ENCODE measurements at regions not wholly inside any gene's neighbourhood (a gene's known extent, or its start where the extent isn't known, plus 50 kb on each side); places are given as distances from the start of the nearest gene placed in this dataset.

- in situ Hi-C loops (cut with MboI; ENCODE audit: low sequenced_read_pairs, unreplicated experiment) = no loop called here
- no peak for DNase-seq (ENCODE audit: low spot score)
- TF ChIP-seq, protein P1, sequence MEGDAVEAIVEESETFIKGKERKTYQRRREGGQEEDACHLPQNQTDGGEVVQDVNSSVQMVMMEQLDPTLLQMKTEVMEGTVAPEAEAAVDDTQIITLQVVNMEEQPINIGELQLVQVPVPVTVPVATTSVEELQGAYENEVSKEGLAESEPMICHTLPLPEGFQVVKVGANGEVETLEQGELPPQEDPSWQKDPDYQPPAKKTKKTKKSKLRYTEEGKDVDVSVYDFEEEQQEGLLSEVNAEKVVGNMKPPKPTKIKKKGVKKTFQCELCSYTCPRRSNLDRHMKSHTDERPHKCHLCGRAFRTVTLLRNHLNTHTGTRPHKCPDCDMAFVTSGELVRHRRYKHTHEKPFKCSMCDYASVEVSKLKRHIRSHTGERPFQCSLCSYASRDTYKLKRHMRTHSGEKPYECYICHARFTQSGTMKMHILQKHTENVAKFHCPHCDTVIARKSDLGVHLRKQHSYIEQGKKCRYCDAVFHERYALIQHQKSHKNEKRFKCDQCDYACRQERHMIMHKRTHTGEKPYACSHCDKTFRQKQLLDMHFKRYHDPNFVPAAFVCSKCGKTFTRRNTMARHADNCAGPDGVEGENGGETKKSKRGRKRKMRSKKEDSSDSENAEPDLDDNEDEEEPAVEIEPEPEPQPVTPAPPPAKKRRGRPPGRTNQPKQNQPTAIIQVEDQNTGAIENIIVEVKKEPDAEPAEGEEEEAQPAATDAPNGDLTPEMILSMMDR (IDR thresholded peaks at IDR 0.05; ENCODE audit: borderline replicate concordance, control extremely low read depth, extremely low read depth, insufficient read depth, missing control alignments) = no peak
Observed at GRCh38 chr1:88378560-88378959, 305.5 kb upstream of the PKN2 start.

GRCh38 chr1:88394958-88395357 lies 289.1 kb upstream of the PKN2 start:
- in situ Hi-C loops (cut with MboI; ENCODE audit: low sequenced_read_pairs, unreplicated experiment) = no loop called here
- TF ChIP-seq, protein P1 (IDR thresholded peaks at IDR 0.05; ENCODE audit: borderline replicate concordance, control extremely low read depth, extremely low read depth, insufficient read depth, missing control alignments) = no peak
- no peak for DNase-seq (ENCODE audit: low spot score)

DNA sequence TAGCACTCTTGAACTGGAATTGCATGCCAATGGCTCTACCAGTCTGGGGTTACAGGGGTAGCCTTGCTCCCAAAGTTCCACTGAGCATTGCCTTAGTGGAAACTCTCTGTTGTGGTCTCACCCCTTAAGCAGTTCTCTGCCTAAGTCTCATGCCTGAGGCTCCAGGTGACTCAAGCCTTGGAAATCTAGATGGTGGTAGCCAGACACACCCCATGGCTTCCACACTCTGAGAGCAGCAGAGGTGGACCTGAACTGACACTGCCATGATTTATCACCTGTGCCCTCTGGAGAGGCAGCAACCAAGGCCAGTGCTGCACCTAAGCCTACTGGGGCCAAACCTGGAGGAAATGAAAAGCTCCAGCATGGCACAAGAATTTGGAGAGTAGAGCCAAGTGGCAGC lies 285.7 kb upstream of the PKN2 start:
- in situ Hi-C loops (cut with MboI; ENCODE audit: low sequenced_read_pairs, unreplicated experiment) = no loop called here
- no peak for DNase-seq (ENCODE audit: low spot score)
- TF ChIP-seq, protein P1 (IDR thresholded peaks at IDR 0.05; ENCODE audit: borderline replicate concordance, control extremely low read depth, extremely low read depth, insufficient read depth, missing control alignments) = no peak

- TF ChIP-seq, protein P1 (IDR thresholded peaks at IDR 0.05; ENCODE audit: borderline replicate concordance, control extremely low read depth, extremely low read depth, insufficient read depth, missing control alignments) = no peak
- in situ Hi-C loops (cut with MboI; ENCODE audit: low sequenced_read_pairs, unreplicated experiment) = no loop called here
- DNase-seq (ENCODE audit: low spot score) = no peak
Observed at GRCh38 chr1:88399690-88400089, 284.4 kb upstream of the PKN2 start.

DNA sequence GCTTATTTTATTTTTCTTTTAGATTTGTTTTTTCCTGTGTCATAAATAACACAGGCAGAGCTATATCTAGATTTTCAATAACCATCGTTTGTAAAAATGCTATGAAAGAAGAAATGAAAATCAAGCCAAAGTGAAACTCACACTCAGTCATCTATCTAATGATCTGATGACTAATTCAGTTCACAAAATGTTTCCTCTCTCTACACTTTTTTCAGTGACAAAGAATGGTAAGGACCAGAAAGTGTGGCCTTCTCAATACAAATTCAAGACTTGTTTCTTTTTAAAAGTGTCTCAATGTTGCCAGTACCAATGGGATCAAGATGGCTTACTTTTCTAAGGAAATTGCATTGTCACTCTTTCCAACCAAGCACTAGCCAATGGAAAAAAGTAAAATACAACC lies 282.8 kb upstream of the PKN2 start:
- in situ Hi-C loops (cut with MboI; ENCODE audit: low sequenced_read_pairs, unreplicated experiment) = no loop called here
- TF ChIP-seq, protein P1 (IDR thresholded peaks at IDR 0.05; ENCODE audit: borderline replicate concordance, control extremely low read depth, extremely low read depth, insufficient read depth, missing control alignments) = no peak
- DNase-seq (ENCODE audit: low spot score) = peak; percentile 47

DNA sequence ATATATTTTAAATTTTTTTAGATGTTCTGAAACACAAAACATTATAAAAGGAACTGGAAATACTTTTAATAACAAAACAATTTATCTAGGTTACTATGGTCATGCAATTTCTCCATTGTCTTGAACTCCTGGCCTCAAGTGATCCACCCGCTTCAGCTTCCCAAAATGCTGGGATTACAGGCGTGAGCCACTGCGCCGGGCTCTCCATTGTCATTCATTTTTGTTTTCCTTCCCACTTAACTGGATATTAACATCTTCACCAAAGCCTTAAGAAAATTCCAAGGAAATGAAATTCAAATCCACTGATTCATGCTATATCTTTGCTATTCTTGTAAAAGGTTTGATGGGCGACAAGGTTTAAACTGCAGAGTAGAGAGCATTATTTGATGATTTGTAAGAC lies 279.5 kb upstream of the PKN2 start:
- in situ Hi-C loops (cut with MboI; ENCODE audit: low sequenced_read_pairs, unreplicated experiment) = no loop called here
- no peak for DNase-seq (ENCODE audit: low spot score)
- TF ChIP-seq, protein P1 (IDR thresholded peaks at IDR 0.05; ENCODE audit: borderline replicate concordance, control extremely low read depth, extremely low read depth, insufficient read depth, missing control alignments) = no peak

- TF ChIP-seq, protein P1 (IDR thresholded peaks at IDR 0.05; ENCODE audit: borderline replicate concordance, control extremely low read depth, extremely low read depth, insufficient read depth, missing control alignments) = no peak
- in situ Hi-C loops (cut with MboI; ENCODE audit: low sequenced_read_pairs, unreplicated experiment) = no loop called here
- no peak for DNase-seq (ENCODE audit: low spot score)
Observed at GRCh38 chr1:88407248-88407647, 276.8 kb upstream of the PKN2 start.
